GM21528 (cell line): ENCODE measurements at regions not wholly inside any gene's neighbourhood (a gene's known extent, or its start where the extent isn't known, plus 50 kb on each side); places are given as distances from the start of the nearest gene placed in this dataset.
"Not testable (repeated sequence)": the region's sequence is repeated elsewhere in the genome, so short reads cannot be mapped to it uniquely, and the experiment has no call there.

Experiments used
- ATAC-seq: cut with Tn5 transposase; IDR thresholded peaks from one replicate; pipeline ENCODE4 v1.9.1; 2021; ENCODE audit warnings: mild to moderate bottlenecking, moderate library complexity; ENCODE audit not compliant: unreplicated experiment, low FRiP score

DNA sequence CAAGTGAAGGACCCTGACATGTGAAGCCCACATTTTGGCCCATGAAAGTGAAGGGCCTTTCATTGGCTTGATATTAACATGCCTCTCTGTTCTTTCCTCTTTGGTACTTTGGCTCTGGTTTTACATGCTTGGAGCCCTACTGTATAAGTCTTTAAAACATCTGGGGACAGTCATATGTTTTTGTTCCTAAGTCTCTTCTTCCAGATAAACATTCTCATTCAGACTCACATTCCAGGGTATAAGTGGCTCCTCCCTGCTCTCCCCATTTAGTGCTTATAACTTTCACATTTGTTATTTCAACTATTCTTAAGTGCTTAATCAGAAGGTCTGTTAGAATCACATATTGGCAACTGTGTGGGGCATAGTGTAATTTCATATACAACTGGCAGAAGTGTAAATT is 1932.2 kb upstream of the CELF4 start:
- no peak for ATAC-seq

DNA sequence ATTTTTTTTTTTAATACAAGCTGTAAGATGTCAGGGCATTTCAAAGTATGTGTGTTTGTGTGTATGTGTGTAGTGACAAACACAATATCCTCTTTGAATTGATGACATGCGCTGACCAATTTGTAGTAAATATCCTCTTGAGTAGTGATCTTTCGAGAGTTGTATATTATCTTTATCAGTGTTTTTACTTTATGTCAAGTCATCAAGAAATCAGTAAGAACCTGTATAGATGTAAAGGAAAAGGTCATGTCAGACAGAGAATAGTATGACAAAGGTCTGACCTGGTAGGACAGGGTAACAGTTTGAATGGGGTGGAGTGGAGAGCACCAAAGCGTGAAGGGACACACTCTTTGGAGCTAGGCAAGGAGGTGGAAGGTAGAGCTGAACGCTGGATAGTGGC is 1931.4 kb upstream of the CELF4 start:
- ATAC-seq: no peak

DNA sequence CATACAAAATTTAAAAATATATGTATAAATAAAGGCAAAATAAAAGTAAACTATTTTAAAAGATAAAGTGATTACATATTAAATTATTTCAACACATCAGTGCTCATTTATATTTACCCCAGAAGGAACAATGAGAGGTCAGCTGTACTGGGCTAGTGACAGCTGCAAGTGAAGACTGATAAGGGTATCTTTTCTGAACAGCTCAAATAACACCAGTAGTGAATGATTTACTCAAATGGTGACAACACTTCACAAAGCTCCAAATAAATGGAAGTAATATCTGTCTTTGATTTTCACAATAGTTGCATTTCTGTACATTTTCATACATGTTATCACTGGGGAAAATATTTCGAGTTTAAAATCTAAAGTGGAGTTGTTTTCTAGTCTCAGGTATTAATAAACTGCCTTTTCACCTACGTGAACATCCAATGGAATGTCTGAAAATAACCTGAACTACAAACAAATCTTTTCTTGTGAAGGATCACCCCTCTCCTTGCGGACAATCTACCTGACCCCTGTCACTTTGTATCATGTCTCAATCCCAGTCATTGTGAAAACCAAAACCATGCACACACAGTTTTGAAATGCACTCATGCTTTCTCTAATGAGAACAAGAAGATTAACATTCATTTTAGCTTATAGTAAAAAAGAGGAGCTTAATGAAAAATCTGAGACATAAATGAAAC is 1928.8 kb upstream of the CELF4 start:
- no peak for ATAC-seq

GRCh38 chr18:39491408-39491807 is 1925.8 kb upstream of the CELF4 start:
- no peak for ATAC-seq

GRCh38 chr18:39489431-39489830 is 1923.8 kb upstream of the CELF4 start:
- no peak for ATAC-seq

DNA sequence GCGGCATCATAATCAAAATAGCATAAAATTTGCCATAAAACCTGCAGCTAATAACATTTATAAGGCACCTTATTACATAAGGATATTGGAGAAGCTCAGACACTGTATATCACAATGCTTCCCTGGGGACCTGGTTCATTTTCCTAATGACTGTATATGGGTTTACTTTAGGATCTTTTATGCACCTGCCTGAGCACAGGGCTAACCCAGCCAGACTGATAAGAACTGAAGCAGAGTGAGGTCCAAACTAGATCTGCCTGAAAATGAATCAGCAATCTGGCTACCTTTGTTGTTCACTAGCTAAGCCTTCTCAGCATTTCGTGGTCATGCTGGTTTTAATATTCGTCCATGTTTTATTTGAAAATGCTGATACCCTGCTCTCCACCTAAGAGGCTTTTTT is 1922.3 kb upstream of the CELF4 start:
- ATAC-seq: no peak

DNA sequence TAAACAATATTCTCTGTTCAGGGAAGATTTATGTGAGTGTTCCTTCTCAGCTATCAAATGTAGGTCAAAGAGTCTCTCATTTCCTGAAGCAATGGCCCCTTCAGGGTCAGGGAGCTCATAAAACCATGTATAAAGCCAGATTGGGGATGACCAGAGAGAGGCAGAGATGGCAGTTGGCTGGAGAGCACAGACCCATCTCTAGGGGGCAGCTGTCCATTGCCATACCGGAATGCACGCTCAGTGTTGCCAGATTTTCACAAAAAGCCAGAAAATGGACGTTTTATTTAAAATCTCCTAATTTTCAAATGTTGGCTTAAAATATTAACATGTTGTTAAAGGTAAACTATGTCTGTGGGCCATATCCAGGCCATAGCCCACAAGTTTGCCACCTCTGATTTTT is 1920.7 kb upstream of the CELF4 start:
- ATAC-seq: no peak

DNA sequence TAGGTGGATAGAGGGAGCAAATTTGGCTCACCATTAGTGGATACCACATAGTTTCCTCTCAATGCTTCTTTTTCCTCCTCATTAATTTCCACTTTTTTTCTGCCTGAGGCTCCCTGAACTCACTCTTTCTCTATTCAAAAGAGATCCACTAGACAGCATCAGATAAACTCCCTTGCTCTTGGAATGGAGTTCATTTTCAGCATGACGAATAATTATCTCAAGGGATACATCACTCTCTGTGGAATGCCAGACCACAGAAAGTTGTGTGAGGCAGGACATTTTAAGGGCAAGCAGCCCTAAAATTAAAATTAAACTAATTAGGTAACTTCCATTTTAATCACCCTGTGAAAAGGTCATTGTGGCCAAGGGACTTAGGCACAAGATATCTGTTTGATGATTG is 1920.1 kb upstream of the CELF4 start:
- no peak for ATAC-seq

- no peak for ATAC-seq
Measured at GRCh38 chr18:39481281-39481680, 1915.7 kb upstream of the CELF4 start.

DNA sequence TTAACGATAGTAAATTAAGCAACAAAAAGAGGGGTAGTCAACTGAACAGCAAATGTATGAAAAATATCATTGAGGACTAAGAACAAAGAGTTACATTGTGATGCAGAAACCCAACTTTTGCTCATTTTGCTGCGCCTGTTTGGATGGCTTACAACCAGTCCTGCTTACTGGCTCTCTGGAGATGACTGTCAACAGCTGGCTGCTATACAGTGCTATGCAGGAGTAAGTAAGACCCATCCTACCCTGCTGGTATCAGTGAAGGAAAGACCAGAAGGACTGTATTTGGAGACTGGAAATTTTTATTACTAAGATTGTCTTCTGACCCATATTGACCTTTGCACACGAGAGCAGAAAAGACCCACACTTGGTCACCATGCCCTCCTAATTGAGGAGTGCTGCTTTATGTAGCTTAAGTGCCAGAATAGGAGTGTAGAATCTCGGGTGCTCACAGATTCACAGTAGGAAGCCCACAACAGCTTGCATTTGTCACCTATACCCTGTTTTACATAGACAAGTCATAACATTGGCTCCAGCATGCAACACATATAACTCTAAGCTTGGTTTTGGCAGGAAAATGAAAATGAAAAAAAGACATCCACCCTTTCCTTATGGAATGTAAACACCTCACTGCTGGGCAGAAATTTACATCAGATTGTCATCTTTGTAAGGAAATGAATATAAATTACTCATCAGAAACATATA is 1915.0 kb upstream of the CELF4 start:
- ATAC-seq: no peak

DNA sequence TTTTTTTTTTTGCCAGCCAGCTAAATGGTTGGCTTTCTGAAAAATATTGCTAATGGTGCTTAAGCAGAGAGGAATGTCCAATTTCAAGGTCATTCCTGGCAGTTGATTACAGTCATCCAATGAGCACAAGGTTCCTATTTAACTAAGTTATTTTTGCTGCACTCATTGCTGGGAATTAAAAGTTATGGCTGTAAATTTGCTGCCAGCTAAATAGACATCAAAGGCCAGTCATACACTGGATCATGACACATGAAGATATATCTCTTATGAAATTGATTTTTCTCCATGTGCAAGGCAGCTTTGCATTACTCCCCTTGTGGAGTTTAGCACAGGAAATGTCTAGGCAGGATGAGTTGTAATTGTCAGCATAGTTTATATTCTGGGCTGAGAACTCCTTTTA is 1898.4 kb upstream of the CELF4 start:
- ATAC-seq: no peak

DNA sequence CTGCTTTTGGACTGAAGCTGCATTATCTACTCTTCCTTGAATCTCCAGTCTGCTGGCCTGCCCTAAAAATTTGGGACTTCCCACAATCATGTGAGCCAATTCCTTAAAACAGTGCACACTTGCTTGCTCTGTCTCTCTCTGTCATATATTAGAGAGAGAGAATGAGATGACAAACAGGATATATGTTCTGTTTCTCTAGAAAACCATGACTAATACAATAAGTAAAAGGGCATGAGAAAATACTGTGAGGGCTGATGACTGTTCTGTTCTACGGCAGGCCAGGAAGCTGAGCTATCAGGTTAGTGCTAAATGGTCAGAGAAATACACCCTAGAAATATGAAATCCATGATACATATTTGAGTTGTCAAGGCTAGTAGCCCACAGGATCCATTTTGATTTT is 1896.8 kb upstream of the CELF4 start:
- ATAC-seq: no peak

GRCh38 chr18:39460136-39460535 is 1894.5 kb upstream of the CELF4 start:
- no peak for ATAC-seq

DNA sequence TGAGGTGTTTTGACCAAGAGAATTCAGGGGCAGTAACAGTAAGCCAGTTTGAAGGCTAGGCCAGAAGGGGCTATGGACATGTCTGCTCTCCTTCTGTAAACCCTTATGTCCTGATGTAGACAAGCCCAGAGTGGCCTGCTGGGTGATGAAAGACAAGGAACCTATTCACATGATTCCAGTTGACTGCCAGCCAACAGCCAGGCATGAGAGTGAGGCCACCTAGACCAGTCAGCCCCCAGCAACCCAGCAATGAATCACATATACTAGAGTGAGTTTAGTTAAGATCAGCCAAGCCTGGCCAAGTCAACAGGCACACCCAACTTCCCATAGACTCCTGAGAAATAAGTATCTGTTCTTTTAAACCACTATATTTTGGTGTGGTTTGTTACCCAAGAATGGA is 1889.7 kb upstream of the CELF4 start:
- ATAC-seq: no peak

- no peak for ATAC-seq
Measured at GRCh38 chr18:39454866-39455265, 1889.3 kb upstream of the CELF4 start.

GRCh38 chr18:39453882-39454281 is 1888.3 kb upstream of the CELF4 start:
- ATAC-seq: no peak

DNA sequence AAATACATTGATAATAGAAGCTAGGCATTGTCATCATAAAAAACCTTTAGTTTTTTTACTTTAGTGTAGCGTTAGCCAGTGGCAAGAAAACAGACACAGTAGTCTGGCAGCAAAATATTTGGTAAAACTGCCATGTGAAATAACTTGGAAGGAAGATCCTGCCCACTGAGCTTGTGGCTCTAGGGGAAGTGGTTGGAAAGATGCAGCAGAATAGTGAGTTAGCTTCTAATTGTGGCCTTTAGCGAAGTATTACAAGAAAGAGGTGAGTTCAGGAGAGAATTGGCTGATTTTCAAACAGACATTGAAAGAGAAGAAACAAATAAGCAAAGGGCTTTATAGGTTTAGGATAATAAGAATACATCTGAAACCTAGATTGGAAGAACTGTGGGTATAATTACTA is 1887.8 kb upstream of the CELF4 start:
- ATAC-seq: no peak

- ATAC-seq: no peak
Measured at GRCh38 chr18:39450958-39451357, 1885.4 kb upstream of the CELF4 start.

GRCh38 chr18:39449566-39449965 is 1884.0 kb upstream of the CELF4 start:
- ATAC-seq: no peak

DNA sequence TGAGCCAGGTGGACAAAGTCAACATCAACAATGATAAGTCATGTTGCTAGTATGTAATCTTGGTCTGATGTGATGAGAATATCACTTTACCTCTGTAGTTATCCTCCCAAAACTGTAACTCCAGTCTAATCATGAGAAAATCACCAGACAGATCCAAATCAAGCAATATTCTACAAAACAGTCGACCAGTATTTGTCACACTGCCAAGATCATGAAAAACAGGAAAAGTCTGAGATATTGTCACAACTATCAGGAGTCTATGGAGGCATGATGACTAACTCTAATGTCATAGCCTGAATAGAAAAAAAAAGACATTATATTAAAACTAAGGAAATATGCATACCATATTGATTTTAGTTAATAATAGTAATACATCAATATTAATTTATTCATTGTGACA is 1883.3 kb upstream of the CELF4 start:
- no peak for ATAC-seq

DNA sequence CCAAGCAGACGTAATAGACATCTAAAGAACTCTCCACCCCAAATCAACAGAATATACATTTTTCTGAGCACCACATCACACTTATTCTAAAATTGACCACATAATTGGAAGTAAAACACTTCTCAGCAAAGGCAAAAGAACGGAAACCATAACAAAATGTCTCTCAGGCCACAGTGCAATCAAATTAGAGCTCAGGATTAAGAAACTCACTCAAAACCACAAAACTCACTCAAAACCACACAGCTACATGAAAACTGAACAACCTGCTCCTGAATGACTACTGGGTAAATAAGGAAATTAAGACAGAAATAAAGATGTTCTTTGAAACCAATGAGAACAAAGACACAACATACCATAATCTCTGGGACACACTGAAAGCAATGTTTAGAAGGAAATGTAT is 1879.4 kb upstream of the CELF4 start:
- ATAC-seq: not testable (repeated sequence)

GRCh38 chr18:39441648-39442047 is 1876.0 kb upstream of the CELF4 start:
- no peak for ATAC-seq
